NOMO-1 treated with dmso at 0.1 percent for 144 hours (cell line): ENCODE measurements at regions not wholly inside any gene's neighbourhood (a gene's known extent, or its start where the extent isn't known, plus 50 kb on each side); places are given as distances from the start of the nearest gene placed in this dataset.
"Not testable (repeated sequence)": the region's sequence is repeated elsewhere in the genome, so short reads cannot be mapped to it uniquely, and the experiment has no call there.

Experiments
- DNase-seq: peaks from one replicate; lab custom pipeline; 2025; ENCODE audit not compliant: unreplicated experiment; lab: John Stamatoyannopoulos, UW

GRCh38 chr10:131577178-131577555 is 265.6 kb upstream of the TCERG1L start:
- DNase-seq, result no peak

GRCh38 chr10:131577786-131578471 is 266.4 kb upstream of the TCERG1L start:
- no peak for DNase-seq

GRCh38 chr10:131578472-131578970 is 267.0 kb upstream of the TCERG1L start:
- no peak for DNase-seq

- DNase-seq, result no peak
These were observed 267.9 kb upstream of the TCERG1L start for GRCh38 chr10:131579251-131580071.

GRCh38 chr10:131580076-131580652 is 268.6 kb upstream of the TCERG1L start:
- DNase-seq, result no peak

- no peak for DNase-seq
These were observed 269.2 kb upstream of the TCERG1L start for GRCh38 chr10:131580674-131581073.

- not testable (repeated sequence) for DNase-seq
These were observed 270.0 kb upstream of the TCERG1L start for GRCh38 chr10:131581547-131581946.

- no peak for DNase-seq
These were observed 272.8 kb upstream of the TCERG1L start for GRCh38 chr10:131584287-131584686.

- no peak for DNase-seq
These were observed 274.2 kb upstream of the TCERG1L start for GRCh38 chr10:131585761-131586160.

- no peak for DNase-seq
These were observed 275.4 kb upstream of the TCERG1L start for GRCh38 chr10:131586958-131587357.

- DNase-seq, result no peak
These were observed 276.6 kb upstream of the TCERG1L start for GRCh38 chr10:131587976-131588680.

- no peak for DNase-seq
These were observed 277.2 kb upstream of the TCERG1L start for GRCh38 chr10:131588704-131589220.

- DNase-seq, result no peak
These were observed 279.0 kb upstream of the TCERG1L start for GRCh38 chr10:131590567-131590966.

GRCh38 chr10:131591936-131592335 is 280.4 kb upstream of the TCERG1L start:
- peak; percentile 1 for DNase-seq

- DNase-seq, result no peak
These were observed 291.6 kb upstream of the PPP2R2D start for GRCh38 chr10:131609176-131609575.

- DNase-seq, result no peak
These were observed 285.7 kb upstream of the PPP2R2D start for GRCh38 chr10:131615150-131615549.

GRCh38 chr10:131616040-131616439 is 284.8 kb upstream of the PPP2R2D start:
- DNase-seq, result no peak

- DNase-seq, result no peak
These were observed 283.5 kb upstream of the PPP2R2D start for GRCh38 chr10:131617113-131617858.

- DNase-seq, result no peak
These were observed 282.1 kb upstream of the PPP2R2D start for GRCh38 chr10:131618587-131619267.

GRCh38 chr10:131620314-131620713 is 280.5 kb upstream of the PPP2R2D start:
- no peak for DNase-seq
